HTR-8/SVneo (cell line): ENCODE measurements at regions not wholly inside any gene's neighbourhood (a gene's known extent, or its start where the extent isn't known, plus 50 kb on each side); places are given as distances from the start of the nearest gene placed in this dataset.

Experiments used
- DNase-seq: peaks from one replicate; pipeline ENCODE4 v3.0.0; 2011; ENCODE audit warnings: low spot score, mixed read lengths; ENCODE audit not compliant: insufficient read length
- FAIRE-seq: peaks from 2 replicates; lab custom pipeline; 2011; peaks lifted over from hg19 to GRCh38; lab: Jason Lieb, UNC

- DNase-seq (no peak), FAIRE-seq (no peak)
Measured at GRCh38 chr5:23260621-23261020, 246.8 kb upstream of the PRDM9 start.

GRCh38 chr5:23257656-23258055 is 249.8 kb upstream of the PRDM9 start:
- FAIRE-seq (peak; percentile 55), DNase-seq (no peak)

GRCh38 chr5:23253621-23254198 is 253.7 kb upstream of the PRDM9 start:
- FAIRE-seq: no peak

GRCh38 chr5:23242891-23243290 is 264.5 kb upstream of the PRDM9 start:
- no peak for DNase-seq
- FAIRE-seq: no peak

More at GRCh38 chr5:23253621-23254198, 253.7 kb upstream of the PRDM9 start:
- no peak for DNase-seq

GRCh38 chr5:23235246-23235645 is 272.2 kb upstream of the PRDM9 start:
- FAIRE-seq: no peak

GRCh38 chr5:23234197-23234596 is 273.2 kb upstream of the PRDM9 start:
- FAIRE-seq (no peak), DNase-seq (no peak)

More at GRCh38 chr5:23235246-23235645, 272.2 kb upstream of the PRDM9 start:
- no peak for DNase-seq

- peak; percentile 26 for FAIRE-seq
Measured at GRCh38 chr5:23223846-23224245, 283.6 kb upstream of the PRDM9 start.

GRCh38 chr5:23221831-23222230 is 285.6 kb upstream of the PRDM9 start:
- FAIRE-seq: no peak
- DNase-seq: no peak

More at GRCh38 chr5:23223846-23224245, 283.6 kb upstream of the PRDM9 start:
- no peak for DNase-seq

- FAIRE-seq: no peak
Measured at GRCh38 chr5:23217159-23217558, 290.2 kb upstream of the PRDM9 start.

GRCh38 chr5:23216345-23216744 is 291.1 kb upstream of the PRDM9 start:
- DNase-seq (no peak), FAIRE-seq (no peak)

More at GRCh38 chr5:23217159-23217558, 290.2 kb upstream of the PRDM9 start:
- no peak for DNase-seq

- FAIRE-seq (no peak), DNase-seq (peak; percentile 61)
Measured at GRCh38 chr5:23208959-23209431, 298.4 kb upstream of the PRDM9 start.

GRCh38 chr5:23204111-23204510 is 303.3 kb upstream of the PRDM9 start:
- no peak for DNase-seq
- FAIRE-seq: no peak

- DNase-seq (no peak), FAIRE-seq (no peak)
Measured at GRCh38 chr5:23169660-23170416, 316.7 kb upstream of the CDH12 start.

GRCh38 chr5:23164971-23165370 is 311.8 kb upstream of the CDH12 start:
- FAIRE-seq (no peak), DNase-seq (no peak)

- DNase-seq (no peak), FAIRE-seq (no peak)
Measured at GRCh38 chr5:23158179-23158578, 305.0 kb upstream of the CDH12 start.

- FAIRE-seq (no peak), DNase-seq (no peak)
Measured at GRCh38 chr5:23157716-23158115, 304.6 kb upstream of the CDH12 start.

GRCh38 chr5:23157169-23157568 is 304.0 kb upstream of the CDH12 start:
- DNase-seq (no peak), FAIRE-seq (no peak)

GRCh38 chr5:23147625-23148024 is 294.5 kb upstream of the CDH12 start:
- FAIRE-seq (no peak), DNase-seq (no peak)

GRCh38 chr5:23146183-23146582 is 293.0 kb upstream of the CDH12 start:
- no peak for DNase-seq
- FAIRE-seq: no peak

- FAIRE-seq: peak; percentile 54
- peak; percentile 21 for DNase-seq
Measured at GRCh38 chr5:23139338-23140171, 286.4 kb upstream of the CDH12 start.

- FAIRE-seq: no peak
- DNase-seq: no peak
Measured at GRCh38 chr5:23136958-23137357, 283.8 kb upstream of the CDH12 start.
